SU-DHL-6 (cell line): ENCODE measurements at regions not wholly inside any gene's neighbourhood (a gene's known extent, or its start where the extent isn't known, plus 50 kb on each side); places are given as distances from the start of the nearest gene placed in this dataset.

Source experiments
- H2AFZ ChIP-seq: fragments of 200-600 bp; sonication (generic); 2 replicates; pipeline ENCODE4 v1.6.1; 2014; ENCODE audit warnings: low read depth, mild to moderate bottlenecking, moderate library complexity, mixed read lengths, antibody characterized with exemption, low read length; ENCODE audit not compliant: severe bottlenecking
- H3F3A ChIP-seq: fragments of 200-600 bp; shearing (Covaris generic); 2 replicates; pipeline ENCODE4 v1.6.0; 2016; ENCODE audit warnings: antibody characterized with exemption, mild to moderate bottlenecking; ENCODE audit not compliant: insufficient read depth
- H3K27ac ChIP-seq: fragments of 200-600 bp; sonication (generic); 2 replicates; pipeline ENCODE4 v1.5.1; 2016; ENCODE audit warnings: low read depth, mild to moderate bottlenecking, low read length, moderate library complexity, mixed read lengths
- H3K27me3 ChIP-seq: fragments of 200-600 bp; sonication (generic), shearing (Covaris generic); 2 replicates; pipeline ENCODE4 v1.6.0; 2014; ENCODE audit warnings: mild to moderate bottlenecking, low read length
- H3K36me3 ChIP-seq: fragments of 200-600 bp; sonication (generic); 2 replicates; pipeline ENCODE4 v1.6.1; 2014; ENCODE audit warnings: mild to moderate bottlenecking, low read length, mixed read lengths
- H3K4me2 ChIP-seq: fragments of 300-600, 200-600 bp; shearing (Covaris generic), sonication (generic); 2 replicates; pipeline ENCODE4 v1.6.0; 2014; ENCODE audit warnings: low read length, low read depth, mild to moderate bottlenecking; ENCODE audit not compliant: poor library complexity, severe bottlenecking
- H3K4me3 ChIP-seq: fragments of 200-600 bp; sonication (generic); 2 replicates; pipeline ENCODE4 v1.5.1; 2014; ENCODE audit warnings: antibody characterized with exemption, low read length, mild to moderate bottlenecking, mixed read lengths; ENCODE audit not compliant: insufficient read depth, poor library complexity, severe bottlenecking
- H3K79me2 ChIP-seq: fragments of 200-600 bp; sonication (generic); 2 replicates; pipeline ENCODE4 v1.6.1; 2014; ENCODE audit warnings: mild to moderate bottlenecking, low read length, moderate library complexity; ENCODE audit not compliant: insufficient read depth
- H3K9ac ChIP-seq: fragments of 200-600 bp; sonication (generic); 2 replicates; pipeline ENCODE4 v1.7.0; 2014; ENCODE audit warnings: mild to moderate bottlenecking, low read length
- H3K9me2 ChIP-seq: fragments of 200-600 bp; sonication (generic); replicated peaks from 2 replicates; pipeline ENCODE4 v1.6.1; 2014; ENCODE audit warnings: low read length; ENCODE audit not compliant: insufficient read depth
- H3K9me3 ChIP-seq: fragments of 200-600 bp; sonication (generic); 2 replicates; pipeline ENCODE4 v1.6.1; 2014; ENCODE audit warnings: low read length, mixed read lengths; ENCODE audit not compliant: insufficient read depth
- H4K20me1 ChIP-seq: fragments of 200-600 bp; sonication (generic); 2 replicates; pipeline ENCODE4 v1.6.1; 2014; ENCODE audit warnings: low read depth, mild to moderate bottlenecking, antibody characterized with exemption, low read length, moderate library complexity, mixed read lengths
- EZH2phosphoT487 ChIP-seq: fragments of 200-600 bp; sonication (generic), shearing (Covaris generic); conservative IDR thresholded peaks from 2 replicates; pipeline ENCODE4 v1.6.1; 2018; ENCODE audit warnings: mild to moderate bottlenecking, antibody characterized with exemption, low read length, moderate library complexity, mixed read lengths
- TF ChIP-seq, protein P1 (sequence below): fragments of 200-600 bp; sonication (generic); IDR thresholded peaks from one replicate; pipeline ENCODE4 v1.5.1; 2017; ENCODE audit warnings: antibody characterized with exemption, mild to moderate bottlenecking, low read length, moderate library complexity; ENCODE audit not compliant: insufficient read depth, poor library complexity, severe bottlenecking

DNA sequence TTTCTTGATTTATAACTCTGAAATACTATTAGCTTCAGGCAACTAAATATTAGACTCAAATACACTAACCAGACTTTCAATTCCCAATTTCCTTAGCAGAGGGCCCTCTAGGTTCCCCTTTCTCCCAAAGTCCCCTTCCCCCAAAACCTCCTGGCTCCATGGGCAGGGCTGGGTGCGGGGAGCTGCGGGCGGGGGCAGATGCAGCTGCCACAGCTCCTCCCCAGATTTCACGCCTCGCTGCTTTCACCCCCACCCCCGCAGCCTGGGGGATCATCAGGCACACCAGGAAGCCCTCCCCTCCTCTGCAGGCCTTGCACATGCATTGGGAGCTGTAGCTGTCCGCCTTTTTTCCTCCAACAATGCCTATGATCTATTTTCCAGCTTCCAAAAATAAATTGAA, 82.8 kb upstream of the SPATA31C2 start:
- Histone ChIP-seq H3K9me2 (no peaks in the 10 kb centered on the region), H3K79me2 (no peaks in the 10 kb centered on the region), H3K27ac (no peak overlapping the region), H3K27me3 (no peaks in the 10 kb centered on the region), H3K4me3 (no peak overlapping the region), H3K9ac (no peak overlapping the region), H3K9me3 (no peaks in the 10 kb centered on the region), H2AFZ (no peak overlapping the region), H3F3A (no peaks in the 10 kb centered on the region), H4K20me1 (no peaks in the 10 kb centered on the region), H3K36me3 (no peaks in the 10 kb centered on the region), H3K4me2 (no peak overlapping the region)
- TF ChIP-seq EZH2phosphoT487, result no peak
- TF ChIP-seq, protein P1, sequence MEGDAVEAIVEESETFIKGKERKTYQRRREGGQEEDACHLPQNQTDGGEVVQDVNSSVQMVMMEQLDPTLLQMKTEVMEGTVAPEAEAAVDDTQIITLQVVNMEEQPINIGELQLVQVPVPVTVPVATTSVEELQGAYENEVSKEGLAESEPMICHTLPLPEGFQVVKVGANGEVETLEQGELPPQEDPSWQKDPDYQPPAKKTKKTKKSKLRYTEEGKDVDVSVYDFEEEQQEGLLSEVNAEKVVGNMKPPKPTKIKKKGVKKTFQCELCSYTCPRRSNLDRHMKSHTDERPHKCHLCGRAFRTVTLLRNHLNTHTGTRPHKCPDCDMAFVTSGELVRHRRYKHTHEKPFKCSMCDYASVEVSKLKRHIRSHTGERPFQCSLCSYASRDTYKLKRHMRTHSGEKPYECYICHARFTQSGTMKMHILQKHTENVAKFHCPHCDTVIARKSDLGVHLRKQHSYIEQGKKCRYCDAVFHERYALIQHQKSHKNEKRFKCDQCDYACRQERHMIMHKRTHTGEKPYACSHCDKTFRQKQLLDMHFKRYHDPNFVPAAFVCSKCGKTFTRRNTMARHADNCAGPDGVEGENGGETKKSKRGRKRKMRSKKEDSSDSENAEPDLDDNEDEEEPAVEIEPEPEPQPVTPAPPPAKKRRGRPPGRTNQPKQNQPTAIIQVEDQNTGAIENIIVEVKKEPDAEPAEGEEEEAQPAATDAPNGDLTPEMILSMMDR, result no peak

GRCh38 chr9:88220652-88221051, 82.4 kb upstream of the SPATA31C2 start:
- Histone ChIP-seq H3K79me2 (no peaks in the 10 kb centered on the region), H3K4me3 (no peak overlapping the region), H3K9me3 (no peaks in the 10 kb centered on the region), H3K4me2 (no peak overlapping the region), H3K27ac (no peak overlapping the region), H3K9ac (no peak overlapping the region), H2AFZ (no peak overlapping the region), H3K27me3 (no peaks in the 10 kb centered on the region), H3F3A (no peaks in the 10 kb centered on the region), H4K20me1 (no peaks in the 10 kb centered on the region), H3K9me2 (no peaks in the 10 kb centered on the region), H3K36me3 (no peaks in the 10 kb centered on the region)
- no peak for TF ChIP-seq EZH2phosphoT487
- TF ChIP-seq, protein P1, result no peak

DNA sequence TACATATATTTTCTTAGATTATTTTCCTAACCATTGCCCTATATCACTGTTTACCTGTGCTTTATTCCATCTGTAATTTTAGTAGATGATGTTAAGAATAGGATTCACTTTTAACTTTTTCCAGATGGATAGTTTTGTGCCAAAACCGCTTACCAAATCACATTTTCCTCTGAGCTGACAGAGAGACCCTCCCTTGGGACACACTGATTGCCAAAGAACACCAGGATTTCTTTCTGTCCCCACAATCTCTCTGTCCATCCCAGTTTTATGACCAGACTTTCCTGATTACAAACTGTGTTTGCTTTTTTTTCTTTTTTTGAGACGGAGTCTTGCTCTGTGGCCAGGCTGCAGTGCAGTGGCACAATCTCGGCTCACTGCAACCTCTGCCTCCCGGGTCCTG, 81.3 kb upstream of the SPATA31C2 start:
- Histone ChIP-seq H3K4me2 (no peak overlapping the region), H3K9ac (no peak overlapping the region), H3K9me2 (no peaks in the 10 kb centered on the region), H3K27ac (no peak overlapping the region), H3K4me3 (no peak overlapping the region), H3K27me3 (no peaks in the 10 kb centered on the region), H2AFZ (no peak overlapping the region), H4K20me1 (no peaks in the 10 kb centered on the region), H3K36me3 (no peaks in the 10 kb centered on the region), H3K9me3 (no peaks in the 10 kb centered on the region), H3F3A (no peaks in the 10 kb centered on the region), H3K79me2 (no peaks in the 10 kb centered on the region)
- no peak for TF ChIP-seq EZH2phosphoT487
- TF ChIP-seq, protein P1, result no peak
